PFSK-1 (cell line): ENCODE measurements at regions not wholly inside any gene's neighbourhood (a gene's known extent, or its start where the extent isn't known, plus 50 kb on each side); places are given as distances from the start of the nearest gene placed in this dataset.

Experiments
- POLR2AphosphoS5 ChIP-seq: IDR thresholded peaks from 2 replicates; pipeline ENCODE4 v1.6.1; 2012; ENCODE audit warnings: low read depth, mild to moderate bottlenecking, control low read depth, low read length, moderate library complexity
- REST ChIP-seq, 2 experiments: IDR thresholded peaks; 2 replicates each; pipeline versions ENCODE4 v1.6.1 to v1.8.0; 2011 to 2012; ENCODE audit warnings: low read depth in 2 of 2, low read length in 2 of 2, control low read depth in 1 of 2, inconsistent platforms in 1 of 2, mild to moderate bottlenecking in 1 of 2, moderate library complexity in 1 of 2; ENCODE audit not compliant: insufficient read depth in 1 of 2
- SIN3A ChIP-seq: IDR thresholded peaks from 2 replicates; pipeline ENCODE4 v1.6.1; 2012; ENCODE audit warnings: mild to moderate bottlenecking, low read length, moderate library complexity, borderline replicate concordance; ENCODE audit not compliant: insufficient read depth
- TAF1 ChIP-seq: IDR thresholded peaks from 2 replicates; pipeline ENCODE4 v1.6.1; 2012; ENCODE audit warnings: low read length, control low read depth, borderline replicate concordance; ENCODE audit not compliant: insufficient read depth

DNA sequence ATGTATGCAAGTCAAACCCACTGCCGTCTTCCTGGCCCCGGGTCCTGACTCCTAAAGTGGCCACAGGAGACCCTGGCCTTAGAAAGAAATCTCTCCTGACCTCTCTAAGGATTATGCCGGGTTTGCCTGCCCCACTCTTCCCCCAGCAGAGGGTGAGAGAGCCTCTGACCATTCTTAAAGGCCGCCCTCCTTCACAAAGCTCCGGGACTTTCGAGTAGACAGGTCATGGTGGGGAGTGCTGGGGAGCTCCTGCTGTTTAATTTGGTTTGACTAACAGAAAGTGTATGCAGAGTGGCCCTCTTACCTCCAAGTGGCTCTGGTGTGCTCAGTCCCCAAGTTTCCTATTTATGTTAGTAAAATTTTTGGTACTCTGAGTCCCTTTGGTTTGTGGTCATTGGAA lies 111.8 kb downstream of the LRRC70 start:
- no peak for TF ChIP-seq POLR2AphosphoS5
- TF ChIP-seq SIN3A: no peak
- TF ChIP-seq REST (IDR thresholded peaks at IDR 0.05; ENCODE audit: insufficient read depth in 1 of 2, low read depth in 2 of 2, low read length in 2 of 2): no peak
- no peak for TF ChIP-seq TAF1
